ENCODE measurements at regions not wholly inside any gene's neighbourhood (a gene's known extent, or its start where the extent isn't known, plus 50 kb on each side); places are given as distances from the start of the nearest gene placed in this dataset.
"Not testable (repeated sequence)": the region's sequence is repeated elsewhere in the genome, so short reads cannot be mapped to it uniquely, and the experiment has no call there.

GRCh38 chr19:27717825-27718224, 1495.1 kb downstream of the UQCRFS1 start:
- ChIA-PET CTCF (no interaction called here), POLR2A (no interaction called here)
- H3K36me3 Mint-ChIP-seq (ENCODE audit: low read depth), result no peaks in the 10 kb centered on the region
- H3K4me1 Mint-ChIP-seq (ENCODE audit: low read depth), result no peaks in the 10 kb centered on the region
- no peak overlapping the region for H3K4me3 Mint-ChIP-seq
- no peak for DNase-seq
- ATAC-seq, result no peak
- no peaks in the 10 kb centered on the region for H3K27me3 Mint-ChIP-seq (ENCODE audit: low read depth)
- peaks cover 77% of the 10 kb centered on the region for H3K9me3 Mint-ChIP-seq (ENCODE audit: insufficient read depth)
- H3K27ac Mint-ChIP-seq, result no peak overlapping the region

- peaks cover 72% of the 10 kb centered on the region for H3K9me3 Mint-ChIP-seq (ENCODE audit: insufficient read depth)
- POLR2A ChIA-PET, result no interaction called here
- H3K4me1 Mint-ChIP-seq (ENCODE audit: low read depth), result no peaks in the 10 kb centered on the region
- H3K27me3 Mint-ChIP-seq (ENCODE audit: low read depth), result no peaks in the 10 kb centered on the region
- ATAC-seq, result no peak
- no peak for DNase-seq
- CTCF ChIA-PET, result no interaction called here
- H3K4me3 Mint-ChIP-seq, result no peak overlapping the region
- no peak overlapping the region for H3K27ac Mint-ChIP-seq
- no peaks in the 10 kb centered on the region for H3K36me3 Mint-ChIP-seq (ENCODE audit: low read depth)
These were observed 1496.0 kb downstream of the UQCRFS1 start for GRCh38 chr19:27716922-27717321.

- Mint-ChIP-seq H3K4me1 (ENCODE audit: low read depth) (no peaks in the 10 kb centered on the region), H3K4me3 (no peak overlapping the region), H3K27ac (no peak overlapping the region), H3K27me3 (ENCODE audit: low read depth) (no peaks in the 10 kb centered on the region), H3K9me3 (ENCODE audit: insufficient read depth) (peaks cover 62% of the 10 kb centered on the region), H3K36me3 (ENCODE audit: low read depth) (no peaks in the 10 kb centered on the region)
- no peak for ATAC-seq
- CTCF ChIA-PET, result no interaction called here
- POLR2A ChIA-PET, result no interaction called here
- DNase-seq, result no peak
These were observed 1498.1 kb downstream of the UQCRFS1 start for GRCh38 chr19:27714857-27715256.

- peaks cover 44% of the 10 kb centered on the region for H3K9me3 Mint-ChIP-seq (ENCODE audit: insufficient read depth)
These were observed 1503.5 kb downstream of the UQCRFS1 start for GRCh38 chr19:27709496-27709895.

GRCh38 chr19:27708986-27709385, 1504.0 kb downstream of the UQCRFS1 start:
- H3K4me1 Mint-ChIP-seq (ENCODE audit: low read depth); H3K36me3 Mint-ChIP-seq (ENCODE audit: low read depth); H3K27me3 Mint-ChIP-seq (ENCODE audit: low read depth); ATAC-seq; H3K4me3 Mint-ChIP-seq; DNase-seq; POLR2A ChIA-PET; CTCF ChIA-PET; H3K27ac Mint-ChIP-seq: not testable (repeated sequence)
- H3K9me3 Mint-ChIP-seq (ENCODE audit: insufficient read depth), result peaks cover 46% of the 10 kb centered on the region

More at GRCh38 chr19:27709496-27709895, 1503.5 kb downstream of the UQCRFS1 start:
- no peaks in the 10 kb centered on the region for H3K27me3 Mint-ChIP-seq (ENCODE audit: low read depth)
- DNase-seq (no peak), ATAC-seq (no peak)
- H3K4me1 Mint-ChIP-seq (ENCODE audit: low read depth), result no peaks in the 10 kb centered on the region
- no peak overlapping the region for H3K27ac Mint-ChIP-seq
- ChIA-PET POLR2A (interaction anchor here (0.6 kb wide), 1 partner anchor 20 kb away, joined by 3 read pairs; no protein-coding TSS in a partner anchor), CTCF (no interaction called here)
- no peak overlapping the region for H3K4me3 Mint-ChIP-seq
- no peaks in the 10 kb centered on the region for H3K36me3 Mint-ChIP-seq (ENCODE audit: low read depth)

- peaks cover 47% of the 10 kb centered on the region for H3K9me3 Mint-ChIP-seq (ENCODE audit: insufficient read depth)
- ATAC-seq, result not testable (repeated sequence)
These were observed 1505.9 kb downstream of the UQCRFS1 start for GRCh38 chr19:27707026-27707425.

GRCh38 chr19:27705896-27706295, 1507.1 kb downstream of the UQCRFS1 start:
- DNase-seq (no peak), ATAC-seq (no peak)
- H3K9me3 Mint-ChIP-seq (ENCODE audit: insufficient read depth), result peaks cover 47% of the 10 kb centered on the region
- H3K36me3 Mint-ChIP-seq (ENCODE audit: low read depth), result no peaks in the 10 kb centered on the region
- H3K27me3 Mint-ChIP-seq (ENCODE audit: low read depth), result no peaks in the 10 kb centered on the region
- CTCF ChIA-PET, result no interaction called here
- no peak overlapping the region for H3K4me3 Mint-ChIP-seq
- no peak overlapping the region for H3K27ac Mint-ChIP-seq
- POLR2A ChIA-PET, result no interaction called here
- no peaks in the 10 kb centered on the region for H3K4me1 Mint-ChIP-seq (ENCODE audit: low read depth)

More at GRCh38 chr19:27707026-27707425, 1505.9 kb downstream of the UQCRFS1 start:
- H3K27me3 Mint-ChIP-seq (ENCODE audit: low read depth); H3K27ac Mint-ChIP-seq; POLR2A ChIA-PET; H3K4me1 Mint-ChIP-seq (ENCODE audit: low read depth); CTCF ChIA-PET; H3K36me3 Mint-ChIP-seq (ENCODE audit: low read depth); DNase-seq; H3K4me3 Mint-ChIP-seq: not testable (repeated sequence)

GRCh38 chr19:27694361-27695055, 1518.4 kb downstream of the UQCRFS1 start:
- H3K36me3 Mint-ChIP-seq (ENCODE audit: low read depth), result no peaks in the 10 kb centered on the region
- ChIA-PET POLR2A (no interaction called here), CTCF (no interaction called here)

GRCh38 chr19:27691991-27692390, 1521.0 kb downstream of the UQCRFS1 start:
- no peak for ATAC-seq
- no peak overlapping the region for H3K27ac Mint-ChIP-seq
- no peaks in the 10 kb centered on the region for H3K27me3 Mint-ChIP-seq (ENCODE audit: low read depth)
- peaks cover 43% of the 10 kb centered on the region for H3K9me3 Mint-ChIP-seq (ENCODE audit: insufficient read depth)
- POLR2A ChIA-PET, result no interaction called here
- DNase-seq, result no peak
- CTCF ChIA-PET, result no interaction called here
- no peaks in the 10 kb centered on the region for H3K4me1 Mint-ChIP-seq (ENCODE audit: low read depth)
- H3K36me3 Mint-ChIP-seq (ENCODE audit: low read depth), result no peaks in the 10 kb centered on the region
- no peak overlapping the region for H3K4me3 Mint-ChIP-seq

More at GRCh38 chr19:27694361-27695055, 1518.4 kb downstream of the UQCRFS1 start:
- H3K27ac Mint-ChIP-seq, result no peak overlapping the region
- DNase-seq (no peak), ATAC-seq (no peak)
- H3K27me3 Mint-ChIP-seq (ENCODE audit: low read depth), result no peaks in the 10 kb centered on the region
- H3K9me3 Mint-ChIP-seq (ENCODE audit: insufficient read depth), result peaks cover 47% of the 10 kb centered on the region
- H3K4me1 Mint-ChIP-seq (ENCODE audit: low read depth), result no peaks in the 10 kb centered on the region
- no peak overlapping the region for H3K4me3 Mint-ChIP-seq

GRCh38 chr19:27689734-27690241, 1523.2 kb downstream of the UQCRFS1 start:
- ATAC-seq (no peak), DNase-seq (no peak)
- no peaks in the 10 kb centered on the region for H3K4me1 Mint-ChIP-seq (ENCODE audit: low read depth)
- no peak overlapping the region for H3K4me3 Mint-ChIP-seq
- POLR2A ChIA-PET, result no interaction called here
- H3K27ac Mint-ChIP-seq, result no peak overlapping the region
- peaks cover 40% of the 10 kb centered on the region for H3K9me3 Mint-ChIP-seq (ENCODE audit: insufficient read depth)
- H3K36me3 Mint-ChIP-seq (ENCODE audit: low read depth), result no peaks in the 10 kb centered on the region
- CTCF ChIA-PET, result no interaction called here
- H3K27me3 Mint-ChIP-seq (ENCODE audit: low read depth), result no peaks in the 10 kb centered on the region

- Mint-ChIP-seq H3K27me3 (ENCODE audit: low read depth) (no peaks in the 10 kb centered on the region), H3K4me1 (ENCODE audit: low read depth) (no peaks in the 10 kb centered on the region), H3K27ac (no peak overlapping the region), H3K9me3 (ENCODE audit: insufficient read depth) (peaks cover 8% of the 10 kb centered on the region), H3K36me3 (ENCODE audit: low read depth) (no peaks in the 10 kb centered on the region), H3K4me3 (no peak overlapping the region)
- ChIA-PET POLR2A (no interaction called here), CTCF (interaction anchor here (0.5 kb wide), 1 partner anchor 246 kb away, joined by 3 read pairs; no protein-coding TSS in a partner anchor)
- ATAC-seq (no peak), DNase-seq (no peak)
These were observed 1528.7 kb downstream of the UQCRFS1 start for GRCh38 chr19:27684293-27684692.

GRCh38 chr19:27681972-27682371, 1531.0 kb downstream of the UQCRFS1 start:
- H3K9me3 Mint-ChIP-seq (ENCODE audit: insufficient read depth), result peaks cover 28% of the 10 kb centered on the region
- DNase-seq (no peak), ATAC-seq (no peak)
- ChIA-PET POLR2A (no interaction called here), CTCF (interaction anchor here (1.6 kb wide), 1 partner anchor 16 kb away, joined by 4 read pairs; no protein-coding TSS in a partner anchor)
- H3K4me1 Mint-ChIP-seq (ENCODE audit: low read depth), result no peaks in the 10 kb centered on the region
- no peak overlapping the region for H3K27ac Mint-ChIP-seq
- H3K4me3 Mint-ChIP-seq, result no peak overlapping the region
- H3K27me3 Mint-ChIP-seq (ENCODE audit: low read depth), result no peaks in the 10 kb centered on the region
- no peaks in the 10 kb centered on the region for H3K36me3 Mint-ChIP-seq (ENCODE audit: low read depth)

GRCh38 chr19:27679905-27680304, 1533.0 kb downstream of the UQCRFS1 start:
- DNase-seq (no peak), ATAC-seq (no peak)
- ChIA-PET CTCF (no interaction called here), POLR2A (no interaction called here)
- Mint-ChIP-seq H3K9me3 (ENCODE audit: insufficient read depth) (peaks cover 48% of the 10 kb centered on the region), H3K4me3 (no peak overlapping the region), H3K27me3 (ENCODE audit: low read depth) (no peaks in the 10 kb centered on the region), H3K4me1 (ENCODE audit: low read depth) (no peaks in the 10 kb centered on the region), H3K36me3 (ENCODE audit: low read depth) (no peaks in the 10 kb centered on the region), H3K27ac (no peak overlapping the region)

All from activated CD8-positive, alpha-beta T cell treated with anti-CD3 and anti-CD28 coated beads, Interleukin-2, amount 10 ng/mL, durations not matched to agents 7 days and 5 days (primary cell).